EL (cell line): ENCODE measurements at regions not wholly inside any gene's neighbourhood (a gene's known extent, or its start where the extent isn't known, plus 50 kb on each side); places are given as distances from the start of the nearest gene placed in this dataset.

ENCODE experiments used
- DNase-seq: peaks from one replicate; pipeline ENCODE4 v3.0.0-alpha.2; 2016

DNA sequence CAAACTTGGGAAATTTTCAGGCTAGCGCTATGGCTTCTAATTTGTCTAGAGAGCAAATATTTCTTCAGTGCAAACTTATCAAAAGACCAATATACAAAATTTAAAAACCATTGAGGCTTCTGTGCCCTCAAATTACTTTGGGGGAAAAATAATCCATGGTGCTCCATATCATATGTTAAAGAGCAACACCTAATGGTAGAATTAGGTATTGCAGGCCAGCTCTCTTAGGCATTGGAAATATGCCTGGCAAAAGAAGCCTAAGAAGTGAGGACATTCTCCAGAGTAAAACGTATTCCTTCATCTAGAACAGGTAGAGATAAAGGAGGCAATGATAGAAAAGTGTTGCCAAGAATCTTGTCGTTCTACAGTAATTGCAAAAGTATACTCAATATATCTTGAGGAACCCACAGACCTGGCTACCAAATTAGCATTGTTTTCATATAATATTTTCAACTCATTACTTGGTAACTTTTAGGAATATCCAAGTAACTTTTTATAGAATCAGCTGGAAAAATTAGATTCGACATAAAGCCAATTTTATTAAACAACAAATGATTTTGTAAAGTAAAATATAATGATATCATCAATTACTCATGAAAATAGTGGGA lies 401.1 kb downstream of the BCL11A start:
- DNase-seq, result peak; percentile 7

GRCh38 chr2:60149176-60149575 lies 404.3 kb downstream of the BCL11A start:
- DNase-seq, result no peak

DNA sequence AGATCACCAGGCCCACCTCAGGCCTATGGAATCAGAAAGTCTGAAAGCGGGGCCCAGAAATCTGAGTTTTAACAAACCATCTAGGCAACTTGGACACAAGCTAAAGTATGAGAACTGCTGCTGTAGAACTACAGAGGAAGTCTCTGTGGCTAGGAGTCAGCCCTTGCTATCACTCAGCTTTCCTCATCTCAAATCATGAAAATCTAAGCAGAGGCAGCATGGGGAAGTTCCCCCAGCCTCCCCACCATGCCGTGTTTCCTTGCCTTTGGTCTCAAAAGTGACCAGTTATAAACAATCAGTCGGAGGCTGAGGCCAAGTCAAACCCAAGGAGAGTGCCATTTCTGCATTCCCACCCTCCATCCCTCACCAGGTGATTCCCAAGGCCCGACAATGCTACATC lies 404.7 kb downstream of the BCL11A start:
- no peak for DNase-seq

- DNase-seq, result no peak
Observed at GRCh38 chr2:60140185-60140584, 413.3 kb downstream of the BCL11A start.

- DNase-seq, result no peak
Observed at GRCh38 chr2:60136913-60137312, 416.5 kb downstream of the BCL11A start.

DNA sequence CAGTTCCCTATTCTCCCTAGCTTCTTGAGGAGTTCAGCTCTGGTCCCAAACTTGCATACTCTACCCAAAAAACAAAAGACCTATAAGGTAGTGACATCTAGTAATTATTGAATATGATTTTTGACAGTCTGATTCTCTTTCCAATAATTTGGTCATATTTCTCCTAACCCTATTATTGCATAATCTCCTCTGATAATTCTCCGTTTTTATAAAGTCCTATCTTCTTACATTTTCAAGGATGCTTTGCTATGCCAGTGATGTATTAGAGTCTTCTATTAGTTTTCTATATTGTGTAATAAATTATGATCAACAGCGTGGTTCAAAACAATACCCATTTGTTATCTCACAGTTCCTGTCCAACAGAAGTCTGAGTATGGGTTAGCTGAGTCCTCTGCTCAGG lies 426.3 kb downstream of the BCL11A start:
- DNase-seq, result no peak

GRCh38 chr2:60125611-60126426 lies 427.6 kb downstream of the BCL11A start:
- no peak for DNase-seq

DNA sequence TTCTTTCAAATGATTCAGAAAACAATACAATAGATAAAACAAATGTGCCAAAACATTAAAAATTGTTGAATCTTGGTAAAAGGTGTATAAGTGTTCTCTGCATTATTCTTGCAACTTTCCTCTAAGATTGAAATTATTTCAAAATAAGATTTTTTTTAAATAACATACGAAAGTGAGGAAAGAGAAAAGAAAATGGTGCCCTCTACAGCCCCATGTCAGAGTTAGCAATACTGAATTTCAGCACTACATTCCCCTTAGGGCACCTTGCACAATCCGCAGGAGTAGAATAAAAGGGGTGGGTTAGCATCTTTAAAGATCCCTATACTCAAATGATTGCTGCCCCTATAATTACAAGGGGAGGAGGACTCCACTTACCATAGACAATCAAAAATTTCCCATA lies 433.7 kb downstream of the BCL11A start:
- no peak for DNase-seq

- no peak for DNase-seq
Observed at GRCh38 chr2:60118917-60119316, 434.5 kb downstream of the BCL11A start.

GRCh38 chr2:60118061-60118460 lies 435.4 kb downstream of the BCL11A start:
- DNase-seq, result no peak

GRCh38 chr2:60116161-60116875 lies 437.1 kb downstream of the BCL11A start:
- no peak for DNase-seq

GRCh38 chr2:60109744-60110143 lies 443.7 kb downstream of the BCL11A start:
- no peak for DNase-seq

- no peak for DNase-seq
Observed at GRCh38 chr2:60106836-60107529, 446.5 kb downstream of the BCL11A start.

GRCh38 chr2:60105906-60106305 lies 447.5 kb downstream of the BCL11A start:
- DNase-seq, result no peak

DNA sequence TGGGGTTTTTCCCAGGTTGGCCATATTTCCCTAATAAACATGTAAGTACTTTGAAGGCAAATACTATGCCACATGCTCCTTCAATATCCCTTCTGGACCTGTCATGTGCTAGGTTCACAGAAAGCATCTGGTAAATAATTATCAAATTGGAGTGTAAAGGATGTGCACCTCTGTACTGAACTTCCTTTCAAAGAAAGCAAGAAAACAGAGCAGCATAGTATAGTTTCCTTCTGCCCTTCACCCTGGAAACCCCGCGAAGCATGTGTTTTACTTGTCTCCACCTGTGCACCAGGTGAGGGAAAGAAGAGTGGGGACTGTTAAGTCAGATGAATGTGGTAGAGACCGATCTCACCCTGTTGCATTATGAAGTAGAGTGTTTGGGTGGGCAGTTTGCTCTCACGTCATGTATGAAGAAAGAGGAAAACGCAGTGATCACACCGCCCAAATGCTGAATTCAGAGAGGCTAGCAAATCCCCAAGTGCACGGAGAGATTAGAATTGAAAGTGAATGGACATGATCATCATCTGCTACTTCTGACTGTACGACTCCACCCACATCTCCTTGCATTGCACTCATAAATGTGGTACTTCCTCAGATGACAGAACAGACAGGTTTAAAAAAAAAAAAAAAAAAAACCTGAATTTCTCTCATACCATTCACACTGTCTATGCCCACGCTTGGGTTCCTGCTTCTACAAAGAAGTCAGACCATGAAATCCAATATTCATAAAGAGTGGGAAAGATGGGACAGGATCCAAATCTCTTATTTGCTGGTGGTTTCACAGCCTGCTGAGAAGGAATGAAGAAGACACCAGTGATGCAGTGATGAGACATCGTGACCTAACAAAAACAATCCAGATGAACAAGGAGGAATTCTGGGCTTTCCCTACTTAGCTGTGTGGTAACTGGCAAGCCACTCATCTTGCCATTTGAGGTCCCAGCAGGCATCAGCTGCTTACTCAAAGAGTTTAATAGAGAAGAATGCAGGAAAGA lies 448.6 kb downstream of the BCL11A start:
- DNase-seq, result peak; percentile 4

GRCh38 chr2:60100034-60100433 lies 453.4 kb downstream of the BCL11A start:
- no peak for DNase-seq

- no peak for DNase-seq
Observed at GRCh38 chr2:60098996-60099395, 454.5 kb downstream of the BCL11A start.

DNA sequence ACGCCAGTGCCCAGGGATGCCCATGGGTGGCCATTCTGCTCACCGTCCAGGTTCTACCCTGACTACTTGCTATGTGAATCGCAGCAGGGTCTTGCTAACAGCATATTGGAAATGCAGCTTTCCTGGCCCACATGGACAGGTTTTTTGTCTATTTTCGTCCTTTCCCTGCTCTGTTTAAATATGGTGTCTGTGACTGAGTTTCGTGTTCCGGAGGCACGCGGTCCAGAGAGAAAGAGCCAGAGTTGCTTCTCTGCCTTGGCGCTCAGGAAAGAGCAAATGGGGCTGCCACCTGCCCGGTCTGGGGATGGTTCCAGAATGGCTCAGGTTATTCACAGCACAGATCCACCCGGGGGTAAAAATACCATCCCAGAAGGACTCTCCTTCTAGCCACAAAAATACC lies 456.2 kb downstream of the BCL11A start:
- no peak for DNase-seq

DNA sequence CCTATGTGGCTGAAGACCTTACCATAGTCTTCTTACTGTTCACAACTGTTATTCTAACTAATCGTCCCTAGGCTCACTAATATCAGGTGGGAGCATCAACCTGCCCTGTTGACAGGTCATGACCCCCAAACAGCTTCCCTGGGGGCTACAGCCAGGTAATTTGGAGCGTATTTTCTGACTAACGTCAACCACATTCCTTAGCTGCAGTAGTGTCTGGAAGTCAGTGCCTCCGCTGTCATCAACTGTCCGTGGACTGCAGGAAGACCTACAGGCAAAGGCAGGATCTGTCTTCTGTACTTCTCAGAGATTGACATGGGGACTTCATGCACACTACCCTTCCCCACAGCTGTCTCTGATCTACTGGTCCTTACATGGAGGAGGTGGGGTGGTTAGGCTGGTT lies 456.9 kb downstream of the BCL11A start:
- no peak for DNase-seq

- DNase-seq, result no peak
Observed at GRCh38 chr2:60095903-60096302, 457.6 kb downstream of the BCL11A start.

DNA sequence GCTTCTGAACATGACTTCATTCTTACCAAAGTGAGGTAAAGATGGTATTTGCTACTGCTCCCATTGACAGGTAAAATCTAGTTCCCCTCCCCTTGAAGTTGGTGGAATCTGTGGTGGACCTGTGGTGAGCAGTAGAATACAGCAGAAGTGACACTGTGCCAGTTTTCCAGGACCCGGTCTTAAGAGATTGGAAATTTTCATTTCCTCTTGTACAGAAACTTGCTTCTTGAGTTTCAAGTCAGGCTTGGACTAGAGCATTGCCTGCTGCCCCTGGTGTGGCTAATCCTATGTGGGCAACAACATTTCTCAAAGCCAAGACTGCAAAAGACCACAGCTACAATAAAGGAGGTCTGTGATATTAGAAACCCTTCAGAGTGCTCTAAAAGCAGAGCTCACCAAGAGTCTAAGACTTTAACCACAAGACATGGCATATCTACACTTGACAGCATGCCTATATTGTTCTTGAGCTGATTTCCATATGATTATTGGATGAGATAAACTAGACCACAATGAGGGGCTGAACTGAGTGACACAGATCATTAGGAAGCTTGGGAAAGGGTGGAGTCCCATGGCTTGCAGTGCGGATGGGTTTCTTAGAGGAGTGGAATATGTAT lies 458.1 kb downstream of the BCL11A start:
- no peak for DNase-seq
